ENCODE measurements at regions not wholly inside any gene's neighbourhood (a gene's known extent, or its start where the extent isn't known, plus 50 kb on each side); places are given as distances from the start of the nearest gene placed in this dataset.

DNA sequence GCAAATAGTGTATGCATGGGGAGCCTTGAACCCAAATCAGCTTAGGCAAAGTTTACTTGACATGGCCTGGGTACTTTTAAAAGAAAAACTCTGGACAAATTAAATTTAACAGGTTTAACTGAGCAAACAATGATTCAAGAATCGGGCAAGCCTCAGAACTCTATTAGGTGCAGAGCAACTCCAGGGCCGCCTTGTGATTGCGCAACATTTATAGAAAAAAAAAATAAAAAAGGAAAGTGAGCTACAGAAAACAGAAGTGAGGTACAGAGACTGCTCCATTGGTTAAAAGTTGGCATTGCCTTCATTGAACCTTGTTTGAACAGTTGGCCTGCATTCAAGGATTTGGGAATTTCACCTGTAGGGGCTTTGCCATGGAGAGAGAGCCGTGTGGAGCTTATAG, 421.0 kb upstream of the TSHZ3 start:
- Histone ChIP-seq H3K27ac (no peak overlapping the region), H3K4me1 (no peaks in the 10 kb centered on the region), H3K4me3 (no peak overlapping the region), H3K9me3 (peaks cover 0 to 3% (median 0%) of the 10 kb centered on the region in 3 donors), H3K27me3 (no peaks in the 10 kb centered on the region), H3K36me3 (no peaks in the 10 kb centered on the region)
- no peak for DNase-seq
- TF ChIP-seq CTCF (IDR thresholded peaks at IDR 0.05) (no peak), POLR2A (IDR thresholded peaks at IDR 0.05) (no peak)
- 33 to 43% methylated on average over 4 of the region's 4 CpGs for WGBS, 2 donors
- intact Hi-C loops (cut with DNase I) = no loop called here

GRCh38 chr19:31772915-31773314, 423.7 kb upstream of the TSHZ3 start:
- Histone ChIP-seq H3K27ac (no peak overlapping the region), H3K4me3 (no peak overlapping the region), H3K4me1 (no peaks in the 10 kb centered on the region), H3K9me3 (no peaks in the 10 kb centered on the region), H3K36me3 (no peaks in the 10 kb centered on the region), H3K27me3 (no peaks in the 10 kb centered on the region)
- 82 to 84% methylated on average over 3 to 4 of the region's 5 CpGs for WGBS, 2 donors
- intact Hi-C loops (cut with DNase I) = no loop called here
- DNase-seq = no peak
- no peak for TF ChIP-seq POLR2A (IDR thresholded peaks at IDR 0.05)
- no peak for TF ChIP-seq CTCF (IDR thresholded peaks at IDR 0.05)

DNA sequence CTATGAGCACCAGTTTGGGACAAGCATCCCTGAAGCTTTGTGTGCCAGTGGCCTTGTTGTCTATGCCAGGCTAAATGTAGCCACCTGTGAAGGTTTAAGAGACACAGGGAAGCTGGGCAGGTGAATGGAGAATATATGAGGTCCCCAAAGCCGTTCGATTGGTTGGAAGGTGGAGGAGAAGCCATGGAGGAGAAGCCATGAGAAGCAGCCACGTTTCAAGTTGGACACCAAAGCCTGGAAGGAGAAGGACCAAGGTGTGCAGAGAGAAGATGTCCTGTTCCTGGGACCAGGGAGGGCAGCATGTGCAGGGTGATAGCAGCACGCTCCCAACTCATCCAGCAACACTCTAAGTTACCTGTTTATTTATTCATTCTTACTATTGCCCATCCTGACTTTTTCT, 432.3 kb upstream of the TSHZ3 start:
- no peaks in the 10 kb centered on the region for H3K4me1 ChIP-seq
- H3K36me3 ChIP-seq = no peaks in the 10 kb centered on the region
- no peak overlapping the region for H3K4me3 ChIP-seq
- no peak overlapping the region for H3K27ac ChIP-seq
- TF ChIP-seq POLR2A (IDR thresholded peaks at IDR 0.05) (no peak), CTCF (IDR thresholded peaks at IDR 0.05) (no peak)
- 63 to 67% methylated on average over 4 of the region's 4 CpGs for WGBS, 2 donors
- H3K9me3 ChIP-seq = no peaks in the 10 kb centered on the region
- H3K27me3 ChIP-seq = no peaks in the 10 kb centered on the region
- intact Hi-C loops (cut with DNase I) = no loop called here
- no peak for DNase-seq

- TF ChIP-seq POLR2A (IDR thresholded peaks at IDR 0.05) (no peak), CTCF (IDR thresholded peaks at IDR 0.05) (no peak)
- intact Hi-C loops (cut with DNase I) = no loop called here
- DNase-seq = no peak
- Histone ChIP-seq H3K9me3 (no peaks in the 10 kb centered on the region), H3K27ac (no peak overlapping the region), H3K4me3 (no peak overlapping the region), H3K36me3 (no peaks in the 10 kb centered on the region), H3K27me3 (no peaks in the 10 kb centered on the region), H3K4me1 (no peaks in the 10 kb centered on the region)
- WGBS, 2 donors = 21 to 56% methylated on average over 7 of the region's 9 CpGs
These were observed 434.4 kb upstream of the TSHZ3 start for GRCh38 chr19:31783592-31783991.

DNA sequence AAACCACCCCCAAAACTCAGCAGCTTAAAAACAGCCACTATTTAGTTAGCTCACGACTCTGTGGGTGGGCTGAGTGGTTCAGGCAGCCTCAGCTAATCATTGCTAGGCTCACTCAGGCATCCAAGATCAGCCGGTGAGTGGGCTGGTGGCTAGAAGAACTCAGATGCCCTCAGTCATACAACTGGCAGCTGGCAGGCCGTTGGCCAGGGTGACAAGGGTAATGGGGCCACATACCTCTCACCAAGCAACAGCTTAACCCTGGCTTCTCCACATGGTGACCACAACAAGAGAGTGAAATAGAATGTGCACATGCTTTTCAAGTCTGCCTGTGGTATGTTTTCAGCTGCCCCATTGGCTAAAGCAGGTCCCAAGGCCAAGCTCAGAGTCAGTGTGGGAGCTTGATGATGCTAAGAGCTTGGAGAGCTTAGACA, 435.4 kb upstream of the TSHZ3 start:
- DNase-seq = no peak
- 27 to 42% methylated on average over 2 of the region's 3 CpGs for WGBS, 2 donors
- TF ChIP-seq CTCF (IDR thresholded peaks at IDR 0.05) (no peak), POLR2A (IDR thresholded peaks at IDR 0.05) (no peak)

More for the DNA sequence above, 435.4 kb upstream of the TSHZ3 start:
- no peak overlapping the region for H3K4me3 ChIP-seq
- H3K27ac ChIP-seq = no peak overlapping the region
- no peaks in the 10 kb centered on the region for H3K27me3 ChIP-seq
- no peaks in the 10 kb centered on the region for H3K36me3 ChIP-seq
- intact Hi-C loops (cut with DNase I) = no loop called here
- no peaks in the 10 kb centered on the region for H3K4me1 ChIP-seq
- H3K9me3 ChIP-seq = no peaks in the 10 kb centered on the region
